Keratinocyte (primary cell): ENCODE measurements at regions not wholly inside any gene's neighbourhood (a gene's known extent, or its start where the extent isn't known, plus 50 kb on each side); places are given as distances from the start of the nearest gene placed in this dataset.

Experiments used
- DNase-seq: peaks from one replicate; pipeline ENCODE4 v3.0.0-alpha.2; 2011; ENCODE audit warnings: low read depth, missing footprints, low spot score
- FAIRE-seq: peaks from 2 replicates; lab custom pipeline; 2011; peaks lifted over from hg19 to GRCh38; lab: Jason Lieb, UNC
- H2AFZ ChIP-seq: 2 replicates; pipeline ENCODE4 v1.6.0; 2012; ENCODE audit warnings: low read length, control low read depth, inconsistent platforms; ENCODE audit not compliant: control insufficient read depth
- H3K27ac ChIP-seq: 2 replicates; pipeline ENCODE4 v1.5.1; 2011; ENCODE audit warnings: low read length; ENCODE audit not compliant: control insufficient read depth, insufficient read depth
- H3K27me3 ChIP-seq: 3 replicates; pipeline ENCODE4 v1.6.0; 2011; ENCODE audit warnings: low read length; ENCODE audit not compliant: control insufficient read depth, insufficient read depth; ENCODE audit errors: extremely low read depth
- H3K36me3 ChIP-seq, 2 experiments: 2 replicates in 1 of 2; 3 replicates in 1 of 2; pipeline ENCODE4 v1.5.1; 2011; ENCODE audit warnings: low read length in 2 of 2, mild to moderate bottlenecking in 1 of 2; ENCODE audit not compliant: control insufficient read depth in 2 of 2, insufficient read depth in 2 of 2; ENCODE audit errors: extremely low read depth in 1 of 2
- H3K4me1 ChIP-seq: 3 replicates; pipeline ENCODE4 v1.5.1; 2011; ENCODE audit warnings: low read length; ENCODE audit not compliant: control insufficient read depth, insufficient read depth; ENCODE audit errors: extremely low read depth
- H3K4me2 ChIP-seq: 3 replicates; pipeline ENCODE4 v1.6.0; 2011; ENCODE audit warnings: low read depth, low read length; ENCODE audit not compliant: control insufficient read depth, insufficient read depth; ENCODE audit errors: extremely low read depth
- H3K4me3 ChIP-seq, 3 experiments: fragments of 200-600 bp in 1 of 3; sonication (generic) in 1 of 3; 2 replicates in 2 of 3; 3 replicates in 1 of 3; pipeline ENCODE4 v1.5.1; 2011 to 2016; ENCODE audit warnings: low read length in 3 of 3, mild to moderate bottlenecking in 3 of 3, control low read depth in 2 of 3, inconsistent platforms in 1 of 3, low read depth in 1 of 3, mixed read lengths in 1 of 3, mixed run types in 1 of 3, moderate library complexity in 1 of 3; ENCODE audit not compliant: control insufficient read depth in 2 of 3, insufficient read depth in 2 of 3; ENCODE audit errors: extremely low read depth in 1 of 3
- H3K79me2 ChIP-seq: 2 replicates; pipeline ENCODE4 v1.6.0; 2012; ENCODE audit warnings: low read length; ENCODE audit not compliant: control insufficient read depth, insufficient read depth
- H3K9ac ChIP-seq: 3 replicates; pipeline ENCODE4 v1.6.0; 2011; ENCODE audit warnings: low read length; ENCODE audit not compliant: control insufficient read depth, insufficient read depth; ENCODE audit errors: extremely low read depth
- H3K9me1 ChIP-seq: 3 replicates; pipeline ENCODE4 v1.6.0; 2011; ENCODE audit warnings: low read length; ENCODE audit not compliant: control insufficient read depth, insufficient read depth; ENCODE audit errors: extremely low read depth
- H3K9me3 ChIP-seq: 2 replicates; pipeline ENCODE4 v1.5.1; 2012; ENCODE audit warnings: low read depth, low read length; ENCODE audit not compliant: control insufficient read depth
- H4K20me1 ChIP-seq: 3 replicates; pipeline ENCODE4 v1.6.0; 2011; ENCODE audit warnings: low read length; ENCODE audit not compliant: control insufficient read depth, insufficient read depth; ENCODE audit errors: extremely low read depth
- EZH2 ChIP-seq: IDR thresholded peaks from one replicate; pipeline ENCODE4 v1.6.1; 2012; ENCODE audit warnings: inconsistent platforms, mild to moderate bottlenecking, low read length, moderate library complexity
- dilution Hi-C: fragments of 300-500 bp; cut with MboI; formaldehyde crosslinking; loops from one replicate; pipeline ENCODE4 v1.7.0; 2020; ENCODE audit warnings: low sequenced_read_pairs; ENCODE audit not compliant: extremely low pct_ligation_motif_present
- TF ChIP-seq, protein P1 (sequence below), 3 experiments: IDR thresholded peaks in 1 of 3; conservative IDR thresholded peaks in 1 of 3; optimal IDR thresholded peaks in 1 of 3; 2 replicates in 2 of 3; 3 replicates in 1 of 3; pipeline versions ENCODE3 to v1.5.1; 2011; ENCODE audit warnings: low read length in 3 of 3, mild to moderate bottlenecking in 3 of 3, moderate library complexity in 2 of 3, control low read depth in 1 of 3, inconsistent platforms in 1 of 3; ENCODE audit not compliant: insufficient read depth in 2 of 3; ENCODE audit errors: extremely low read depth in 1 of 3

DNA sequence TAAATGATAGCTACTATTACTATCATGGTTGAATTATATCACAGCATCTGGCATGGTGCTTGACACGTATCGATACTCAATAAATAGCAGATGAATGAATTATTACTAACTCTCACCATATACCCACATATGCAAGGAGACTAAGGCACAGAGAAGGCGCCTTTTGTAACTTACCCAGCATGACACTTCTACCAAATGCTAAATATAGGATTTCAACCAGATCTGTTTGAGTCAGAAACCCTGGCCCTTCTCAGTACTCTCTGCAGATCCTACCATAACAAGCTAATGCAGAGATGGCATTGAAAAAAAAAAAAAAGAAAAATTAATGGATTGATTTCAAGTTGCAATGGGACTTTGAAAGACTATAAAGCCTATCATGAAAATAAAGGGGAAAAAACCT lies 219.5 kb downstream of the DHX15 start:
- no peaks in the 10 kb centered on the region for H3K79me2 ChIP-seq
- H3K9ac ChIP-seq: no peak overlapping the region
- H3K4me3 ChIP-seq: no peak overlapping the region
- no peaks in the 10 kb centered on the region for H3K9me1 ChIP-seq
- H3K4me1 ChIP-seq: no peaks in the 10 kb centered on the region
- dilution Hi-C loops: no loop called here
- H3K27ac ChIP-seq: no peak overlapping the region
- no peaks in the 10 kb centered on the region for H3K9me3 ChIP-seq
- no peak for TF ChIP-seq EZH2
- TF ChIP-seq, protein P1, sequence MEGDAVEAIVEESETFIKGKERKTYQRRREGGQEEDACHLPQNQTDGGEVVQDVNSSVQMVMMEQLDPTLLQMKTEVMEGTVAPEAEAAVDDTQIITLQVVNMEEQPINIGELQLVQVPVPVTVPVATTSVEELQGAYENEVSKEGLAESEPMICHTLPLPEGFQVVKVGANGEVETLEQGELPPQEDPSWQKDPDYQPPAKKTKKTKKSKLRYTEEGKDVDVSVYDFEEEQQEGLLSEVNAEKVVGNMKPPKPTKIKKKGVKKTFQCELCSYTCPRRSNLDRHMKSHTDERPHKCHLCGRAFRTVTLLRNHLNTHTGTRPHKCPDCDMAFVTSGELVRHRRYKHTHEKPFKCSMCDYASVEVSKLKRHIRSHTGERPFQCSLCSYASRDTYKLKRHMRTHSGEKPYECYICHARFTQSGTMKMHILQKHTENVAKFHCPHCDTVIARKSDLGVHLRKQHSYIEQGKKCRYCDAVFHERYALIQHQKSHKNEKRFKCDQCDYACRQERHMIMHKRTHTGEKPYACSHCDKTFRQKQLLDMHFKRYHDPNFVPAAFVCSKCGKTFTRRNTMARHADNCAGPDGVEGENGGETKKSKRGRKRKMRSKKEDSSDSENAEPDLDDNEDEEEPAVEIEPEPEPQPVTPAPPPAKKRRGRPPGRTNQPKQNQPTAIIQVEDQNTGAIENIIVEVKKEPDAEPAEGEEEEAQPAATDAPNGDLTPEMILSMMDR (optimal IDR thresholded peaks at IDR 0.05 in 1 of 3, IDR thresholded peaks at IDR 0.05 in 1 of 3, conservative IDR thresholded peaks at IDR 0.05 in 1 of 3; ENCODE audit: extremely low read depth in 1 of 3, insufficient read depth in 2 of 3, low read length in 3 of 3): no peak
- H3K4me2 ChIP-seq: no peak overlapping the region
- H3K36me3 ChIP-seq: no peaks in the 10 kb centered on the region
- H2AFZ ChIP-seq: no peak overlapping the region
- H3K27me3 ChIP-seq: no peaks in the 10 kb centered on the region
- DNase-seq (no peak), FAIRE-seq (no peak)
- no peaks in the 10 kb centered on the region for H4K20me1 ChIP-seq

DNA sequence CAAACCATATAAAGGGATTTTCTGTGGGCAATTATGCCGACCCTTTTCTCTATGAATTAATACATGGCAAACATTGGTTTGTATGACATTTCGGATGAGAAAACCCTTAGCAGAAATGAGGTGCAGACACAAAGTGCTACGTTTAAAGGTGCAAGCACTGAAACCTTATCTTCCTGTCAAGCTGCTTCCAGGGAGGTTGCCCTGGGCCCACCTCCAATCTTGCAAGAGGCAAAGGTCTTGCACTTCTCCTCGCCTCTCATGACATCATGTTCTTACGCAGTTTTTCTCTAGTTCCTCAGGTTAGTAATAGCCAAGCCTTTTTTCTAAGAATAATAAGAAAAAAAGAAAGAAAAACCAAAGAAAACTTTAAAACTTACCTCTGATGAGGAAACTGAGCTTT lies 220.1 kb downstream of the DHX15 start:
- no peaks in the 10 kb centered on the region for H3K27me3 ChIP-seq
- TF ChIP-seq, protein P1 (optimal IDR thresholded peaks at IDR 0.05 in 1 of 3, IDR thresholded peaks at IDR 0.05 in 1 of 3, conservative IDR thresholded peaks at IDR 0.05 in 1 of 3; ENCODE audit: extremely low read depth in 1 of 3, insufficient read depth in 2 of 3, low read length in 3 of 3): no peak
- no peak for TF ChIP-seq EZH2
- H4K20me1 ChIP-seq: no peaks in the 10 kb centered on the region
- no peak overlapping the region for H3K27ac ChIP-seq
- H3K79me2 ChIP-seq: no peaks in the 10 kb centered on the region
- no peak for DNase-seq
- H3K4me1 ChIP-seq: no peaks in the 10 kb centered on the region
- no peak overlapping the region for H3K4me2 ChIP-seq
- no peak overlapping the region for H3K9ac ChIP-seq
- no peak for FAIRE-seq
- no peaks in the 10 kb centered on the region for H3K36me3 ChIP-seq
- H2AFZ ChIP-seq: no peak overlapping the region
- no peak overlapping the region for H3K4me3 ChIP-seq
- H3K9me3 ChIP-seq: no peaks in the 10 kb centered on the region
- H3K9me1 ChIP-seq: no peaks in the 10 kb centered on the region
- dilution Hi-C loops: no loop called here
